ENCODE measurements at regions not wholly inside any gene's neighbourhood (a gene's known extent, or its start where the extent isn't known, plus 50 kb on each side); places are given as distances from the start of the nearest gene placed in this dataset.
"Not testable (repeated sequence)": the region's sequence is repeated elsewhere in the genome, so short reads cannot be mapped to it uniquely, and the experiment has no call there.

GRCh38 chr16:88178896-88179295, 203.9 kb upstream of the ZNF469 start:
- H3K4me3 ChIP-seq; H3K9ac ChIP-seq; H2AFZ ChIP-seq; H3K9me2 ChIP-seq (ENCODE audit: insufficient read depth); H3K27ac ChIP-seq; H3K27me3 ChIP-seq (replicated peaks; ENCODE audit: insufficient read depth); in situ Hi-C loops (cut with MboI); H3K9me3 ChIP-seq (ENCODE audit: low read depth); H3F3A ChIP-seq (ENCODE audit: insufficient read depth); H3K4me2 ChIP-seq (ENCODE audit: unreplicated experiment); H3K4me1 ChIP-seq (ENCODE audit: insufficient read depth); H4K20me1 ChIP-seq (ENCODE audit: insufficient read depth); H3K36me3 ChIP-seq (ENCODE audit: low read depth); H3K79me2 ChIP-seq (ENCODE audit: insufficient read depth); DNase-seq: not testable (repeated sequence)
- WGBS, 2 experiments (ENCODE audit: low coverage in 1 of 2, low lambda C conversion rate in 2 of 2, missing lambda C conversion rate in 2 of 2), result 80 to 81% methylated on average over 15 of the region's 15 CpGs

DNA sequence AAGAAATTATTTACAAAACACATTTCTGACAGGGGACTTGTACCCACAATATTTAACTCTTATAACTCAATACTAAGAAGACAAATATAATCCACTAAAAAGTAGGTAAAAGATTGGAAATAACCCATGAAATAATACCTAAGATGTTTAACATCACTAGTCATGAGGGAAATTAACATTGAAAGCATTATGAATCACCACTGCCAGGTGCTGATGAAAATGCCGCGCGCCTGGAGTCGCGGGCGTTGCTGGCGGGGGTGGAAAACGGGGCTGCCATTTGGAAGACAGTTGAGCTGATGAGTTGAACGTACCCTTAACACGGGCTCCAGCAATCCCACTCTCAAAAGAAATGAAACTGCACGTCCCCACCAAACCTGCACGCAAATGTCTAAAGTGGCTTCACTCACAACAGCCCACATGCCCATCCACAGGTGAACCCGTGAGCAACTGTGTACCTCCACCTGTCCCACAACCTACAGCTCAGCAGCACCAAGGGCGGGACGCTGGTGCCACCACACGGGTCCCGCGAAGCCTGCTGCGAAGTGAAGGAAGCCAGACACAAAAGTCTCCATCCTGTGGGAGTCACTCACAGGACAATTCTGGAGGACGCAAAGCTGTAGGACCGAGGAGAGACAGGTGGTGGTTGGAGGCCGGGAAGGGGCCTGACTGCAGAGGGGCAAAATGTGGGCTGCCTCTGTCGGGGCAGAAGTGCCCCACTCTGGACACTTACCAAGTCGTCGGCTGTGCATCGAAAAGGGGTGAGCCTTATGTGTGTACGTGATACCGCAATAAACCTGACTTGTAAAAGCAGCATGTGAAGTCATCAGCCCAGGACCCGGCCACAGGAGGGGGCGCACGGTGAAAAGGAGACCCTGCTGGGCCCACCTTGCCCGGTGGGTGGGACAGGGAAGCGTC, 199.5 kb upstream of the ZNF469 start:
- H4K20me1 ChIP-seq (ENCODE audit: insufficient read depth); H3K9ac ChIP-seq; H3K27ac ChIP-seq; in situ Hi-C loops (cut with MboI); H3F3A ChIP-seq (ENCODE audit: insufficient read depth); H3K4me3 ChIP-seq; DNase-seq; H3K4me2 ChIP-seq (ENCODE audit: unreplicated experiment); H3K27me3 ChIP-seq (replicated peaks; ENCODE audit: insufficient read depth); H3K9me3 ChIP-seq (ENCODE audit: low read depth); H3K79me2 ChIP-seq (ENCODE audit: insufficient read depth); H2AFZ ChIP-seq; H3K36me3 ChIP-seq (ENCODE audit: low read depth); H3K9me2 ChIP-seq (ENCODE audit: insufficient read depth): not testable (repeated sequence)
- peaks cover 14% of the 10 kb centered on the region for H3K4me1 ChIP-seq (ENCODE audit: insufficient read depth)
- 89 to 93% methylated on average over 30 to 33 of the region's 33 CpGs for WGBS, 2 experiments (ENCODE audit: low coverage in 1 of 2, low lambda C conversion rate in 2 of 2, missing lambda C conversion rate in 2 of 2)

- Histone ChIP-seq H3K4me1 (ENCODE audit: insufficient read depth) (peaks cover 14% of the 10 kb centered on the region), H2AFZ (peak overlapping the region; percentile 78; the same call in 1 of the 2 replicates), H3K9ac (peak overlapping the region; percentile 47; the same call in 1 of the 2 replicates)
- 23 to 25% methylated on average over 5 to 8 of the region's 14 CpGs for WGBS, 2 experiments (ENCODE audit: low coverage in 1 of 2, low lambda C conversion rate in 2 of 2, missing lambda C conversion rate in 2 of 2)
- H3K79me2 ChIP-seq (ENCODE audit: insufficient read depth); H4K20me1 ChIP-seq (ENCODE audit: insufficient read depth); H3F3A ChIP-seq (ENCODE audit: insufficient read depth); H3K27me3 ChIP-seq (replicated peaks; ENCODE audit: insufficient read depth); H3K9me3 ChIP-seq (ENCODE audit: low read depth); DNase-seq; H3K4me3 ChIP-seq; in situ Hi-C loops (cut with MboI); H3K4me2 ChIP-seq (ENCODE audit: unreplicated experiment); H3K27ac ChIP-seq; H3K36me3 ChIP-seq (ENCODE audit: low read depth); H3K9me2 ChIP-seq (ENCODE audit: insufficient read depth): not testable (repeated sequence)
Observed at GRCh38 chr16:88184053-88184452, 198.7 kb upstream of the ZNF469 start.

DNA sequence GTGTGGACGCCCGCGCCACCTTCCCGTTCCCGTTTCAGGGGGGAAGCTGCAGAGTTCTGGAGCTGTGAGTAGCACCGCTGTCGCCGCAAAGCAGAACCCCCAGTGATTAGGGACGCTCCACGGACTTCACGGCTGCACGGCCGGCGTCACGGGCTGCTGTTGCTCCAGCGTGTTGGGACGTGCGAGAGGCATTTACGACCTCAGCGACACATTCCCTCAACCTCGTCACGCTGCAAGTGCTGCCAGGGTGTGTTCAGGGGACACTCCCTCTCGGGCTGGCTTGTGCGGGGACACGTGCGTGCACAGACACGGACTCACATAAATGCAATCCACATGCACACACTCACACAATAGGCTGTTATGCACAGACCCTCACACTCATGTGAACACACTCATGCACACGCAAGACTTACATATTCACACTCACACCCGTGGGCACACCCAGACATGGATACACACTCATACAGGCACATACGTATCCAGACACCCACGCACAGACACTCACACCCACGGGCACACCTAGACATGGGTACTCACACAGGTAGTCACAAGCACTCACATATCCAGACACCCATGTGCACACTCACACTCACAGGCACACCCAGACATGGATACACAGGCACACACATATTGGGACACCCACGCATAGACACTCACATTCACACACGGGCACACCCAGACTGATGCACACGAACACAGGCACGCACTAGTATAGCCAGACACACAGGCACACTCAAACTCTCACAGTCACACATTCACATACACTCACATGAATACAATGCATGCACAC, 198.0 kb upstream of the ZNF469 start:
- H3K36me3 ChIP-seq (ENCODE audit: low read depth); H3K27ac ChIP-seq; H4K20me1 ChIP-seq (ENCODE audit: insufficient read depth); H3K9me3 ChIP-seq (ENCODE audit: low read depth); H3F3A ChIP-seq (ENCODE audit: insufficient read depth); H3K9me2 ChIP-seq (ENCODE audit: insufficient read depth); in situ Hi-C loops (cut with MboI); H3K27me3 ChIP-seq (replicated peaks; ENCODE audit: insufficient read depth); H3K79me2 ChIP-seq (ENCODE audit: insufficient read depth): not testable (repeated sequence)
- DNase-seq, result peak; percentile 59
- Histone ChIP-seq H3K9ac (peak overlapping the region; percentile 47), H3K4me2 (ENCODE audit: unreplicated experiment) (peak overlapping the region; percentile 50), H3K4me3 (peak overlapping the region; percentile 65), H3K4me1 (ENCODE audit: insufficient read depth) (peaks cover 14% of the 10 kb centered on the region), H2AFZ (peak overlapping the region; percentile 78)
- WGBS, 2 experiments (ENCODE audit: low coverage in 1 of 2, low lambda C conversion rate in 2 of 2, missing lambda C conversion rate in 2 of 2), result 12 to 28% methylated on average over 16 to 29 of the region's 36 CpGs

DNA sequence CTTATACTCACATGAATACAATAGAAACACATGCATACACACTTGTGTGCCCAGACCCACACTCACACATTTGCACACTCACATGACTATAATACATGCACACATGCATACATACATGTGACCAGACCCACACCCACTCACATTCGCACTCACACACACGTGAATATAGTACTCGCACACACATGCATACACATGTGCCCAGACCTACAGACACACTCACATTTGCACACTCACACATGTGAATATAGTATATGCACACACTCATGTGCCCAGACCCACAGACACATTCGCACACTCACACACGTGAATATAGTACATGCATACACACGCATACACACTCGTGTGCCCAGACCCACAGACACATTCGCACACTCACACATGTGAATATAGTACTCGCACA, 197.4 kb upstream of the ZNF469 start:
- H3K27ac ChIP-seq; in situ Hi-C loops (cut with MboI); H3K4me3 ChIP-seq: not testable (repeated sequence)

DNA sequence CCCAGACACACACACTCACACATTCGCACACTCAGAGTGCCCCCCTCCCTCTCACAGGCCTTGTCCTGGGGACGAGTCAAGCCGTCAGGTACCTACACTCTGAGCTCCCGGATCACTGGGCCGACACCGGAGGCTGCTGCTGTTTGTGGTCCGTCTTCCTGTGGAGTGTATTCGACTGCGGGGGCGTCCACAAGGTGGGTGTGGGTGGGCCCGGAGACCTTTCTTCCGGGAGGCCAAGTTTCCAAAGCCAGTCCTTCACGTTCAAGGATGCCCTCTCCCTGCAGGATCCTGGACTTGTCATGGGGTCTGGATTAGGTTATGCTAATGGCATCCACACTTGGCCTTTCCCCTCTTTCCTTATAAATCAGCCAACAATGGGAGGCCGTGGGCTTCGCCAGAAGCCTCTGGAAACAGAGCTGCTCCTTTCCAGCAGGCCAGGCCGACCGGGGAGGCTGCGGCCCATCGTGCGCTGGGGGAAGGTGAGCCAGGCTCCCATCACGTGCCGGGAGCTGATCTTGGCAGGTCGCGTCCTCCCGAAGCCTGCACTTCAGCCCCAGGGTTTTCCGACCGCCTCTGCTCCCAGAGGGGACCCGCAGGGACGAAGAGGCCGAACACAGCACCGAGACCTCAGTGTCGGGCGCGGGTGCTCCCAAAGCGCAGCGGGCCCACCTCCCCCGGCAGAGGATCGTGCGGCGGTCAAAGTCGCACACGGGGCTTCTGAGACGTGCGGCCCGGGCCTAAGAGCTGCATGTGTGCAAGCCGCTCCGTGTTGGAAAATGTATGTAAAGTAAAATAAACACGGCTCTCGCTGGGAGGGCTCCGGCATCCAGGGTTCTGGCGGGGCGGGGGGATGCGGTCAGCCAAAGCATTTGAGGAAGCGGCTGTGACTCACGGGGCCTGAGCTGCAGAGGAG, 196.5 kb upstream of the ZNF469 start:
- H3K9me2 ChIP-seq (ENCODE audit: insufficient read depth); H3K79me2 ChIP-seq (ENCODE audit: insufficient read depth); in situ Hi-C loops (cut with MboI); H3K36me3 ChIP-seq (ENCODE audit: low read depth); H3K9me3 ChIP-seq (ENCODE audit: low read depth); H3K27me3 ChIP-seq (replicated peaks; ENCODE audit: insufficient read depth); H4K20me1 ChIP-seq (ENCODE audit: insufficient read depth); H3F3A ChIP-seq (ENCODE audit: insufficient read depth): not testable (repeated sequence)
- Histone ChIP-seq H3K4me3 (0 out of 2 replicates have a peak overlapping the region, but pooled peaks have one; percentile 36), H3K4me2 (ENCODE audit: unreplicated experiment) (peak overlapping the region; percentile 55), H3K4me1 (ENCODE audit: insufficient read depth) (peaks cover 14% of the 10 kb centered on the region), H2AFZ (peak overlapping the region; percentile 79), H3K9ac (peak overlapping the region; percentile 69), H3K27ac (peak overlapping the region; percentile 53)
- DNase-seq, result peak; percentile 72
- WGBS, 2 experiments (ENCODE audit: low coverage in 1 of 2, low lambda C conversion rate in 2 of 2, missing lambda C conversion rate in 2 of 2), result 17 to 20% methylated on average over 47 to 55 of the region's 55 CpGs

More for the DNA sequence above, 197.4 kb upstream of the ZNF469 start:
- peaks cover 14% of the 10 kb centered on the region for H3K4me1 ChIP-seq (ENCODE audit: insufficient read depth)
- not testable (repeated sequence) for DNase-seq; H2AFZ ChIP-seq; H3K9ac ChIP-seq; H3F3A ChIP-seq (ENCODE audit: insufficient read depth); H3K9me2 ChIP-seq (ENCODE audit: insufficient read depth); H4K20me1 ChIP-seq (ENCODE audit: insufficient read depth); H3K4me2 ChIP-seq (ENCODE audit: unreplicated experiment); H3K79me2 ChIP-seq (ENCODE audit: insufficient read depth); H3K9me3 ChIP-seq (ENCODE audit: low read depth); H3K36me3 ChIP-seq (ENCODE audit: low read depth); H3K27me3 ChIP-seq (replicated peaks; ENCODE audit: insufficient read depth)
- WGBS, 2 experiments (ENCODE audit: low coverage in 1 of 2, low lambda C conversion rate in 2 of 2, missing lambda C conversion rate in 2 of 2), result 91 to 98% methylated on average over 3 to 6 of the region's 9 CpGs

Measured in GM23248 (cell line).